ENCODE measurements at regions not wholly inside any gene's neighbourhood (a gene's known extent, or its start where the extent isn't known, plus 50 kb on each side); places are given as distances from the start of the nearest gene placed in this dataset.

GRCh38 chr6:15822835-15823234 lies 160.0 kb upstream of the DTNBP1 start:
- H3K27ac Mint-ChIP-seq (ENCODE audit: low read depth, unreplicated experiment): no peak overlapping the region
- no TSS peak for BruUV-seq (replicated peaks)
- no peak for DNase-seq (ENCODE audit: unreplicated experiment)
- CTCF ChIA-PET: no interaction called here
- H3K9me3 Mint-ChIP-seq (ENCODE audit: unreplicated experiment): no peaks in the 10 kb centered on the region
- no peaks in the 10 kb centered on the region for H3K4me1 Mint-ChIP-seq (ENCODE audit: insufficient read depth, unreplicated experiment)
- no peaks in the 10 kb centered on the region for H3K36me3 Mint-ChIP-seq (ENCODE audit: insufficient read depth, unreplicated experiment)
- peaks cover 24% of the 10 kb centered on the region for H3K27me3 Mint-ChIP-seq (ENCODE audit: insufficient read depth, unreplicated experiment)
- POLR2A ChIA-PET: no interaction called here
- TF ChIP-seq, protein P1, sequence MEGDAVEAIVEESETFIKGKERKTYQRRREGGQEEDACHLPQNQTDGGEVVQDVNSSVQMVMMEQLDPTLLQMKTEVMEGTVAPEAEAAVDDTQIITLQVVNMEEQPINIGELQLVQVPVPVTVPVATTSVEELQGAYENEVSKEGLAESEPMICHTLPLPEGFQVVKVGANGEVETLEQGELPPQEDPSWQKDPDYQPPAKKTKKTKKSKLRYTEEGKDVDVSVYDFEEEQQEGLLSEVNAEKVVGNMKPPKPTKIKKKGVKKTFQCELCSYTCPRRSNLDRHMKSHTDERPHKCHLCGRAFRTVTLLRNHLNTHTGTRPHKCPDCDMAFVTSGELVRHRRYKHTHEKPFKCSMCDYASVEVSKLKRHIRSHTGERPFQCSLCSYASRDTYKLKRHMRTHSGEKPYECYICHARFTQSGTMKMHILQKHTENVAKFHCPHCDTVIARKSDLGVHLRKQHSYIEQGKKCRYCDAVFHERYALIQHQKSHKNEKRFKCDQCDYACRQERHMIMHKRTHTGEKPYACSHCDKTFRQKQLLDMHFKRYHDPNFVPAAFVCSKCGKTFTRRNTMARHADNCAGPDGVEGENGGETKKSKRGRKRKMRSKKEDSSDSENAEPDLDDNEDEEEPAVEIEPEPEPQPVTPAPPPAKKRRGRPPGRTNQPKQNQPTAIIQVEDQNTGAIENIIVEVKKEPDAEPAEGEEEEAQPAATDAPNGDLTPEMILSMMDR (IDR thresholded peaks at IDR 0.05; ENCODE audit: unreplicated experiment): no peak
- intact Hi-C loops (cut with micrococcal nuclease): no loop called here
- H3K4me3 Mint-ChIP-seq (ENCODE audit: unreplicated experiment): no peak overlapping the region

DNA sequence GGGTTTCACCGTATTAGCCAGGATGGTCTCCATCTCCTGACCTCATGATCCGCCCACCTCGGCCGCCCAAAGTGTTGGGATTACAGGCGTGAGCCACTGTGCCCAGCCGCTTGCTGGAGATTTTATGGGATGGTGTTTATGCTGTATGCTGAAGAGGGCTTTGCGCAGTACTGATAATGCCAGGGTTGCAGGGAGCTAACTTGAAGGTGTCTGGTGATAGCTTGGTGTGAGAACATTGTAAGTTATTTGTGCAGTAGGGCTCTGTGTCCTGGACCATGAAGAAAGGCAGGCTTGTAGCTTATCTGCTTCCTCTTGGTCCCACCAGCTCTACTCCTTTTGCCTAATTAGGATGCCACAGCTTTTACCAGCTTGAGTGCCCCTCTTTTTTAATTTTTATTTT lies 157.0 kb upstream of the DTNBP1 start:
- CTCF ChIA-PET: interaction anchor here (0.6 kb wide), 1 partner anchor 868 kb away, joined by 4 read pairs; no protein-coding TSS in a partner anchor
- no peak for DNase-seq (ENCODE audit: unreplicated experiment)
- H3K4me3 Mint-ChIP-seq (ENCODE audit: unreplicated experiment): no peak overlapping the region
- no peak overlapping the region for H3K27ac Mint-ChIP-seq (ENCODE audit: low read depth, unreplicated experiment)
- H3K36me3 Mint-ChIP-seq (ENCODE audit: insufficient read depth, unreplicated experiment): no peaks in the 10 kb centered on the region
- POLR2A ChIA-PET: no interaction called here
- no TSS peak for BruUV-seq (replicated peaks)
- intact Hi-C loops (cut with micrococcal nuclease): no loop called here
- TF ChIP-seq, protein P1 (IDR thresholded peaks at IDR 0.05; ENCODE audit: unreplicated experiment): no peak
- peaks cover 14% of the 10 kb centered on the region for H3K27me3 Mint-ChIP-seq (ENCODE audit: insufficient read depth, unreplicated experiment)
- H3K4me1 Mint-ChIP-seq (ENCODE audit: insufficient read depth, unreplicated experiment): no peaks in the 10 kb centered on the region
- no peaks in the 10 kb centered on the region for H3K9me3 Mint-ChIP-seq (ENCODE audit: unreplicated experiment)

DNA sequence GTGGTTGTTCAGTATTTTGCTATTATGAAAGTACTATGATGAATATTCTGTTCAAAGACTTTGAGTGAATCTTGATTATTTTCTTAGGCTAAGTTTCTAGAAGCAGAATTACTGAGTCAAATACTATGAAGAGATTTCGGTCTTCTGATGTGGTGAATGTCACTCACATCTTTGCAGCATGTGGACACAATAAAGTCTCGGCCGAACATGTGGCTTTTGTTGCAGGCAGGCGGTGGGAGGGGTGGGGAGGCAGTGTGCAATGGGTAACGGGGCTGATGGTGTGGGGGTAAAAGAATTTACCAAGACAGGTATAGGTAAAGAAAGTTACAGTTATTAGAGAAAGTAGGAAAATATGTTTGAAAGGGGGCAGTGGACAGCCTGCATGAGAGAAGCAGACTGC lies 156.4 kb upstream of the DTNBP1 start:
- no peak overlapping the region for H3K27ac Mint-ChIP-seq (ENCODE audit: low read depth, unreplicated experiment)
- TF ChIP-seq, protein P1 (IDR thresholded peaks at IDR 0.05; ENCODE audit: unreplicated experiment): no peak
- no peaks in the 10 kb centered on the region for H3K9me3 Mint-ChIP-seq (ENCODE audit: unreplicated experiment)
- BruUV-seq (replicated peaks): no TSS peak
- peaks cover 13% of the 10 kb centered on the region for H3K27me3 Mint-ChIP-seq (ENCODE audit: insufficient read depth, unreplicated experiment)
- no peaks in the 10 kb centered on the region for H3K36me3 Mint-ChIP-seq (ENCODE audit: insufficient read depth, unreplicated experiment)
- intact Hi-C loops (cut with micrococcal nuclease): no loop called here
- no peak for DNase-seq (ENCODE audit: unreplicated experiment)
- H3K4me3 Mint-ChIP-seq (ENCODE audit: unreplicated experiment): no peak overlapping the region
- ChIA-PET POLR2A (no interaction called here), CTCF (no interaction called here)
- no peaks in the 10 kb centered on the region for H3K4me1 Mint-ChIP-seq (ENCODE audit: insufficient read depth, unreplicated experiment)

DNA sequence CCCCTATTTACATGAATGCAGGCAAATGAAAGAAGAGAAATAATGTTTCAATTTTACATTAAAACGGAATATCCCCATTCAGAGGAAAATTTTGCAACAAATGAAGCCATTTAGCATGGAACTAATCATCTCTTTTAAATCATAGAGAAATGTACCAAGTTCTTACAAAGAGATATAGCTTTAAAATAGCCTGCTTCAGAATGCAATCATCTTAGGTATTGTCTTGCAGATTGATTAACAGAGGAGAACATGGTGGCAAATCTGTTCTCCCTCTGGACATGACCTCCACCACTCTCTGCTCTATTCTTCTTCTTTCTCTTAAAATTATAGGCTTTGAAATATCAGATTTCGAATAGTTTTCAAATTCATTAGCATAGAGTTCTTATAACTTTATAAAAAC lies 155.7 kb upstream of the DTNBP1 start:
- DNase-seq (ENCODE audit: unreplicated experiment): no peak
- CTCF ChIA-PET: no interaction called here

More for the DNA sequence above, 155.7 kb upstream of the DTNBP1 start:
- H3K4me3 Mint-ChIP-seq (ENCODE audit: unreplicated experiment): no peak overlapping the region
- H3K4me1 Mint-ChIP-seq (ENCODE audit: insufficient read depth, unreplicated experiment): no peaks in the 10 kb centered on the region
- H3K9me3 Mint-ChIP-seq (ENCODE audit: unreplicated experiment): no peaks in the 10 kb centered on the region
- TF ChIP-seq, protein P1 (IDR thresholded peaks at IDR 0.05; ENCODE audit: unreplicated experiment): no peak
- H3K27me3 Mint-ChIP-seq (ENCODE audit: insufficient read depth, unreplicated experiment): peaks cover 13% of the 10 kb centered on the region
- POLR2A ChIA-PET: no interaction called here
- no peaks in the 10 kb centered on the region for H3K36me3 Mint-ChIP-seq (ENCODE audit: insufficient read depth, unreplicated experiment)
- no peak overlapping the region for H3K27ac Mint-ChIP-seq (ENCODE audit: low read depth, unreplicated experiment)
- BruUV-seq (replicated peaks): no TSS peak
- intact Hi-C loops (cut with micrococcal nuclease): no loop called here

Measured in MCF 10A (cell line).